ENCODE measurements at regions not wholly inside any gene's neighbourhood (a gene's known extent, or its start where the extent isn't known, plus 50 kb on each side); places are given as distances from the start of the nearest gene placed in this dataset.

DNA sequence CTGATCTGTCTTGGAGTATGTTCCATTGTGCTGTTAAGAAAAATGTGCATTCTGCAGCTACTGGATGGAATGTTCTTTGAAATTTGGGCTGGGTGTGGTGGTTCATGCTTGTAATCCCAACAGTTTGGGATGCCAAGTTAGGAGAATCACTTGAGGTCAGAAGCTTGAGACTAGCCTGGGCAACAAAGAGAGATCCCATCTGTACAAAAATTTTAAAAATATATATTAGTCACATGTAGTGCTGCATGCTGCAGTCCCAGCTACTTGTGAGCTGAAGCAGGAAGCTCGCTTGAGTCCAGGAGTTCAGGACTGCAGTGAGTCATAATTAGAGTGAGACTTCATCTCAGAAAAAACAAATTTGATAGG is 62.8 kb upstream of the PLSCR4 start:
- CTCF ChIA-PET (ENCODE audit: unreplicated experiment): no interaction called here
- no peaks in the 10 kb centered on the region for H3K9me2 ChIP-seq (ENCODE audit: insufficient read depth, low read length)
- no peak overlapping the region for H3K4me2 ChIP-seq (ENCODE audit: low read length)

DNA sequence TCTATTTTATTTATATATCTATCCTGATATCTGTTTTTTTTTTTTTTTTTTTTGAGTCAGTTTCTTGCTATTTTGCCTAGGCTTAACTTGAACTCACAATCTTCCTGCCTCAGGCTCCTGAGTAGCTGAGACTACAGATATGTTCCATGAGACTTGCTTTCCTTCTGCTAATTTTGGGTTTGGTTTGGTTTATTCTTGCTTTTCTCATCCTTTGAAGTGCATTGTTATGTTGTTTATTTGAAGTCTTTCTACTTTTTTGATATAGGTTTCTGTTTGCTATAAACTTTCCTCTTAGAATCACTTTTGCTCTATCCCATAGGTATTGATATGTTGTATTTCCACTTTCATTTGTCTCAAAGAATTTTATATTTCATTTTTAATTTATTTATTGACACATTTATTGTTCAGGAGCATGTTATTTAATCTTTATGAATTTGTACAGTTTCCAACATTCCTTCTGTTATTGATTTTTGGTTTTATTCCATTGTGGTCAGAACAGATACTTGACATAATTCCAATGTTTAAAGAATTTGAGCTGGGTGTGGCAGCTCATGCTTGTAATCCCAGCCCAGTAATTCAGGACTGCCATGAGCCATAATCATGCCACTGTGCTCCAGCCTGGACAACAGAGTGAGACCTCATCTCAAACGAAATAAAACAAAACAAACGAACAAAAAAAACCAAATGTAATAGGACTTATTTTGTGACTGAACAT is 62.3 kb upstream of the PLSCR4 start:
- Histone ChIP-seq H3K36me3 (ENCODE audit: insufficient read depth, low read length) (no peaks in the 10 kb centered on the region), H3K9me3 (ENCODE audit: low read length) (no peaks in the 10 kb centered on the region), H3K9me2 (ENCODE audit: insufficient read depth, low read length) (no peaks in the 10 kb centered on the region), H3K4me3 (ENCODE audit: low read depth, low read length, poor library complexity, severe bottlenecking) (no peak overlapping the region), H3K27ac (ENCODE audit: low read depth, low read length, poor library complexity, severe bottlenecking) (no peak overlapping the region), H3K4me1 (ENCODE audit: insufficient read depth, low read length, poor library complexity, severe bottlenecking) (no peaks in the 10 kb centered on the region), H3K4me2 (ENCODE audit: low read length) (no peak overlapping the region), H2AFZ (ENCODE audit: low read length) (no peak overlapping the region), H3K79me2 (ENCODE audit: insufficient read depth, low read depth, low read length) (no peaks in the 10 kb centered on the region), H4K20me1 (ENCODE audit: insufficient read depth, low read length) (no peaks in the 10 kb centered on the region)
- DNase-seq (ENCODE audit: low spot score): no peak
- no TSS peak for BruUV-seq (replicated peaks)
- intact Hi-C loops (cut with micrococcal nuclease; ENCODE audit: unreplicated experiment): no loop called here
- TF ChIP-seq EZH2phosphoT487 (IDR thresholded peaks at IDR 0.05; ENCODE audit: borderline replicate concordance, low read depth, low read length): no peak
- no peak for TF ChIP-seq CTCF (conservative IDR thresholded peaks at IDR 0.05; ENCODE audit: low read length)
- ChIA-PET CTCF (ENCODE audit: unreplicated experiment) (no interaction called here), POLR2A (no interaction called here)

More for the DNA sequence above, 62.8 kb upstream of the PLSCR4 start:
- intact Hi-C loops (cut with micrococcal nuclease; ENCODE audit: unreplicated experiment): no loop called here
- no peaks in the 10 kb centered on the region for H3K36me3 ChIP-seq (ENCODE audit: insufficient read depth, low read length)
- no peaks in the 10 kb centered on the region for H3K9me3 ChIP-seq (ENCODE audit: low read length)
- H3K4me3 ChIP-seq (ENCODE audit: low read depth, low read length, poor library complexity, severe bottlenecking): no peak overlapping the region
- no peak for DNase-seq (ENCODE audit: low spot score)
- POLR2A ChIA-PET: interaction anchor here (0.5 kb wide), 1 partner anchor 255 kb away, joined by 3 read pairs; no protein-coding TSS in a partner anchor
- no peak for TF ChIP-seq CTCF (conservative IDR thresholded peaks at IDR 0.05; ENCODE audit: low read length)
- TF ChIP-seq EZH2phosphoT487 (IDR thresholded peaks at IDR 0.05; ENCODE audit: borderline replicate concordance, low read depth, low read length): no peak
- no TSS peak for BruUV-seq (replicated peaks)
- H2AFZ ChIP-seq (ENCODE audit: low read length): no peak overlapping the region
- H3K27ac ChIP-seq (ENCODE audit: low read depth, low read length, poor library complexity, severe bottlenecking): no peak overlapping the region
- H3K79me2 ChIP-seq (ENCODE audit: insufficient read depth, low read depth, low read length): no peaks in the 10 kb centered on the region
- no peaks in the 10 kb centered on the region for H3K4me1 ChIP-seq (ENCODE audit: insufficient read depth, low read length, poor library complexity, severe bottlenecking)
- H4K20me1 ChIP-seq (ENCODE audit: insufficient read depth, low read length): no peaks in the 10 kb centered on the region

GRCh38 chr3:146308682-146309081 is 57.8 kb upstream of the PLSCR4 start:
- no peak overlapping the region for H3K4me3 ChIP-seq (ENCODE audit: low read depth, low read length, poor library complexity, severe bottlenecking)
- no peaks in the 10 kb centered on the region for H3K79me2 ChIP-seq (ENCODE audit: insufficient read depth, low read depth, low read length)
- no peak overlapping the region for H3K27ac ChIP-seq (ENCODE audit: low read depth, low read length, poor library complexity, severe bottlenecking)
- ChIA-PET CTCF (ENCODE audit: unreplicated experiment) (no interaction called here), POLR2A (interaction anchor here (0.6 kb wide), 1 partner anchor 123 kb away, joined by 5 read pairs; no protein-coding TSS in a partner anchor)
- DNase-seq (ENCODE audit: low spot score): no peak
- H3K4me2 ChIP-seq (ENCODE audit: low read length): no peak overlapping the region
- intact Hi-C loops (cut with micrococcal nuclease; ENCODE audit: unreplicated experiment): no loop called here
- H3K9me3 ChIP-seq (ENCODE audit: low read length): no peaks in the 10 kb centered on the region
- H3K4me1 ChIP-seq (ENCODE audit: insufficient read depth, low read length, poor library complexity, severe bottlenecking): no peaks in the 10 kb centered on the region
- no peak overlapping the region for H2AFZ ChIP-seq (ENCODE audit: low read length)
- BruUV-seq (replicated peaks): no TSS peak
- no peaks in the 10 kb centered on the region for H3K36me3 ChIP-seq (ENCODE audit: insufficient read depth, low read length)
- no peaks in the 10 kb centered on the region for H3K9me2 ChIP-seq (ENCODE audit: insufficient read depth, low read length)
- no peaks in the 10 kb centered on the region for H4K20me1 ChIP-seq (ENCODE audit: insufficient read depth, low read length)
- TF ChIP-seq EZH2phosphoT487 (IDR thresholded peaks at IDR 0.05; ENCODE audit: borderline replicate concordance, low read depth, low read length) (no peak), CTCF (conservative IDR thresholded peaks at IDR 0.05; ENCODE audit: low read length) (no peak)
